Keratinocyte (primary cell): ENCODE measurements at regions not wholly inside any gene's neighbourhood (a gene's known extent, or its start where the extent isn't known, plus 50 kb on each side); places are given as distances from the start of the nearest gene placed in this dataset.

ENCODE experiments used
- EZH2 ChIP-seq: IDR thresholded peaks from one replicate; pipeline ENCODE4 v1.6.1; 2012; ENCODE audit warnings: inconsistent platforms, mild to moderate bottlenecking, low read length, moderate library complexity
- TF ChIP-seq, protein P1 (sequence below), 3 experiments: IDR thresholded peaks in 1 of 3; conservative IDR thresholded peaks in 1 of 3; optimal IDR thresholded peaks in 1 of 3; 2 replicates in 2 of 3; 3 replicates in 1 of 3; pipeline versions ENCODE3 to v1.5.1; 2011; ENCODE audit warnings: low read length in 3 of 3, mild to moderate bottlenecking in 3 of 3, moderate library complexity in 2 of 3, control low read depth in 1 of 3, inconsistent platforms in 1 of 3; ENCODE audit not compliant: insufficient read depth in 2 of 3; ENCODE audit errors: extremely low read depth in 1 of 3

DNA sequence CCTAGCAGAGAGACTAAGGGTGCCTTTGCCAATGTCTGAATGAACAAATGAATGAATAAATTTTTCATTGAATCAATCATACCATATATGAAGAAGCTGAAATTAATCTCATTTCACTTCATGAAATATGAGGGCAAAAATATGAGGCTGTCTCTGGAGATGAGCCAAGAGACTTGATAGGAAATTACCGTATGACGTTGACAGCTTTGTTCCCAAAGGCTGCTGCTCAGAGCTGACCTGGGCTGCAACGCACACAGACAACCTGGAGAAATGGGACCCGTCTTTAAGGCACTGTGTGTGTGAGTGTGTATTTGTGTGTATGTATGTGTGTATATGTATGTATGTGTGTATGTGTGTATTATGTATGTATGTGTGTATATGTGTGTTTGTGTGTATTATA is 226.1 kb downstream of the IRX2 start:
- TF ChIP-seq, protein P1, sequence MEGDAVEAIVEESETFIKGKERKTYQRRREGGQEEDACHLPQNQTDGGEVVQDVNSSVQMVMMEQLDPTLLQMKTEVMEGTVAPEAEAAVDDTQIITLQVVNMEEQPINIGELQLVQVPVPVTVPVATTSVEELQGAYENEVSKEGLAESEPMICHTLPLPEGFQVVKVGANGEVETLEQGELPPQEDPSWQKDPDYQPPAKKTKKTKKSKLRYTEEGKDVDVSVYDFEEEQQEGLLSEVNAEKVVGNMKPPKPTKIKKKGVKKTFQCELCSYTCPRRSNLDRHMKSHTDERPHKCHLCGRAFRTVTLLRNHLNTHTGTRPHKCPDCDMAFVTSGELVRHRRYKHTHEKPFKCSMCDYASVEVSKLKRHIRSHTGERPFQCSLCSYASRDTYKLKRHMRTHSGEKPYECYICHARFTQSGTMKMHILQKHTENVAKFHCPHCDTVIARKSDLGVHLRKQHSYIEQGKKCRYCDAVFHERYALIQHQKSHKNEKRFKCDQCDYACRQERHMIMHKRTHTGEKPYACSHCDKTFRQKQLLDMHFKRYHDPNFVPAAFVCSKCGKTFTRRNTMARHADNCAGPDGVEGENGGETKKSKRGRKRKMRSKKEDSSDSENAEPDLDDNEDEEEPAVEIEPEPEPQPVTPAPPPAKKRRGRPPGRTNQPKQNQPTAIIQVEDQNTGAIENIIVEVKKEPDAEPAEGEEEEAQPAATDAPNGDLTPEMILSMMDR (optimal IDR thresholded peaks at IDR 0.05 in 1 of 3, IDR thresholded peaks at IDR 0.05 in 1 of 3, conservative IDR thresholded peaks at IDR 0.05 in 1 of 3; ENCODE audit: extremely low read depth in 1 of 3, insufficient read depth in 2 of 3, low read length in 3 of 3): no peak
- no peak for TF ChIP-seq EZH2
